ENCODE measurements at regions not wholly inside any gene's neighbourhood (a gene's known extent, or its start where the extent isn't known, plus 50 kb on each side); places are given as distances from the start of the nearest gene placed in this dataset.

DNA sequence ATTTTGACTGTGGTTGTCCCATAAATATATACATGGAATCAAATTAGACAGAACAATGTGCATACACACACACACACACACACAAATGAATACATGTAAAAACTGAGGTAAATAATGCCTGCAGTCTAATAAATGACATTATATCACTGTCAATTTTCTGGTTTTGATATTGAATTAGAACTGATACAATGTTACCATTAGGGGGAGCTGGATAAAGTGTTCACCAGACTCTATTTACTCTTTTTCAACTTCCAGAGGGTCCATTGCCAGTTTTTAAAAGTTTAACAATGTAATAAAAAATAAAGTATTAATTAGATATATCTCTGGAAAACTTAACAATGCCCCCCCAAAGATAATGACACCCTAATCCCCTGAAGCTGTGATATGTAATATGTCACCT lies 1666.8 kb upstream of the TMEFF2 start:
- no peak for TF ChIP-seq EGR1 (IDR thresholded peaks at IDR 0.05)
- no peak for TF ChIP-seq YY1 (IDR thresholded peaks at IDR 0.05; ENCODE audit: low read depth)
- no peak for TF ChIP-seq TCF12 (IDR thresholded peaks at IDR 0.05; ENCODE audit: low read depth)
- no peak for TF ChIP-seq TAF1 (IDR thresholded peaks at IDR 0.05; ENCODE audit: low read depth)
- TF ChIP-seq, protein P1, sequence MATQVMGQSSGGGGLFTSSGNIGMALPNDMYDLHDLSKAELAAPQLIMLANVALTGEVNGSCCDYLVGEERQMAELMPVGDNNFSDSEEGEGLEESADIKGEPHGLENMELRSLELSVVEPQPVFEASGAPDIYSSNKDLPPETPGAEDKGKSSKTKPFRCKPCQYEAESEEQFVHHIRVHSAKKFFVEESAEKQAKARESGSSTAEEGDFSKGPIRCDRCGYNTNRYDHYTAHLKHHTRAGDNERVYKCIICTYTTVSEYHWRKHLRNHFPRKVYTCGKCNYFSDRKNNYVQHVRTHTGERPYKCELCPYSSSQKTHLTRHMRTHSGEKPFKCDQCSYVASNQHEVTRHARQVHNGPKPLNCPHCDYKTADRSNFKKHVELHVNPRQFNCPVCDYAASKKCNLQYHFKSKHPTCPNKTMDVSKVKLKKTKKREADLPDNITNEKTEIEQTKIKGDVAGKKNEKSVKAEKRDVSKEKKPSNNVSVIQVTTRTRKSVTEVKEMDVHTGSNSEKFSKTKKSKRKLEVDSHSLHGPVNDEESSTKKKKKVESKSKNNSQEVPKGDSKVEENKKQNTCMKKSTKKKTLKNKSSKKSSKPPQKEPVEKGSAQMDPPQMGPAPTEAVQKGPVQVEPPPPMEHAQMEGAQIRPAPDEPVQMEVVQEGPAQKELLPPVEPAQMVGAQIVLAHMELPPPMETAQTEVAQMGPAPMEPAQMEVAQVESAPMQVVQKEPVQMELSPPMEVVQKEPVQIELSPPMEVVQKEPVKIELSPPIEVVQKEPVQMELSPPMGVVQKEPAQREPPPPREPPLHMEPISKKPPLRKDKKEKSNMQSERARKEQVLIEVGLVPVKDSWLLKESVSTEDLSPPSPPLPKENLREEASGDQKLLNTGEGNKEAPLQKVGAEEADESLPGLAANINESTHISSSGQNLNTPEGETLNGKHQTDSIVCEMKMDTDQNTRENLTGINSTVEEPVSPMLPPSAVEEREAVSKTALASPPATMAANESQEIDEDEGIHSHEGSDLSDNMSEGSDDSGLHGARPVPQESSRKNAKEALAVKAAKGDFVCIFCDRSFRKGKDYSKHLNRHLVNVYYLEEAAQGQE (IDR thresholded peaks at IDR 0.05; ENCODE audit: low read depth): no peak
- TF ChIP-seq NFIC (IDR thresholded peaks at IDR 0.05): no peak
- no peak for TF ChIP-seq USF1 (IDR thresholded peaks at IDR 0.05)

DNA sequence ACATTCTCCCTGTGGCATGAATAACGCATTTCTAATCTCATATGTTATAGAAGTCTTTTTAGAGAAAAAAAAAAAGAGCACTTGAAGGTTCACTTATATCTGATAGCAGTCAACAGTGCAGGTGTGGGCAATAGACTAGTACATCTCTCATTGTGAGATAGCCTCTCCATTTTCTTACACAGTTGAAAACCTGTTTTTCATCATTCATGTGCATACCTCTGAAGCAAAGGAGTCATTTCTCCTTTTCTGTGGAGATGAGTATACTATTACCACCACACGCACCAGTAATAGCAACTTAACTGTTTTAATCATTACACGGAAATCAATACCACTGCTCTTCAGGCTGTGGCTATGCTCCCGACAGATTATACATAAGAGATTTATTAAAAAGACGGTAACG lies 1653.3 kb upstream of the TMEFF2 start:
- TF ChIP-seq NFIC (IDR thresholded peaks at IDR 0.05): no peak
- TF ChIP-seq FOXM1 (IDR thresholded peaks at IDR 0.05; ENCODE audit: borderline replicate concordance, low read depth): no peak
- TF ChIP-seq MAX (IDR thresholded peaks at IDR 0.05): no peak
- TF ChIP-seq TEAD4 (IDR thresholded peaks at IDR 0.05): no peak
- TF ChIP-seq USF1 (IDR thresholded peaks at IDR 0.05): no peak
- TF ChIP-seq EP300 (IDR thresholded peaks at IDR 0.05; ENCODE audit: borderline replicate concordance): no peak
- TF ChIP-seq TCF12 (IDR thresholded peaks at IDR 0.05; ENCODE audit: low read depth): no peak
- no peak for TF ChIP-seq ZBTB7A (IDR thresholded peaks at IDR 0.05; ENCODE audit: low read depth)
- no peak for TF ChIP-seq YY1 (IDR thresholded peaks at IDR 0.05; ENCODE audit: low read depth)
- TF ChIP-seq RAD21 (IDR thresholded peaks at IDR 0.05; ENCODE audit: low read depth): no peak
- no peak for TF ChIP-seq CREB1 (IDR thresholded peaks at IDR 0.05; ENCODE audit: low read depth)
- no peak for TF ChIP-seq CEBPB (IDR thresholded peaks at IDR 0.05)
- no peak for TF ChIP-seq TAF1 (IDR thresholded peaks at IDR 0.05; ENCODE audit: low read depth)

- TF ChIP-seq CREB1 (IDR thresholded peaks at IDR 0.05; ENCODE audit: low read depth): no peak
- TF ChIP-seq YY1 (IDR thresholded peaks at IDR 0.05; ENCODE audit: low read depth): no peak
Measured at GRCh38 chr2:193847130-193847529, 1652.4 kb upstream of the TMEFF2 start.

DNA sequence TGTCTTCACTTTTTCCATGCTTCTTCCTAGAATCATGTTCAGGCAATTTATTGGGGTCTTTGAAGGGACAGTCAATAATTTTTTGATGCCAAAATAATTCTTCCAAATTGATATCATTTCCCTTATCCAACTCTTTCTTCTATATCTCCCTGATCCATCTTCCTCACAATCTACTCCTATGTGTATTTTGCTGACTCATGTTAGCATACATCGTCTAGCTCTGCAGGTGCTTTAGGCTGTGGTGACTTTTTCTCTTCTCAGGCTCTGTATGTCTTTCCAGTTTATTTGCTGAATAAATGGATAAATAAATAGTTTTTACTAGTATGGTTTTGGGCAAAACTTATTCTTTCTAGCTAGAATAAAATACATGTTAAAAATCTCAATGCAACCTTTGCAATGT lies 1650.9 kb upstream of the TMEFF2 start:
- TF ChIP-seq EGR1 (IDR thresholded peaks at IDR 0.05) (no peak), CREB1 (IDR thresholded peaks at IDR 0.05; ENCODE audit: low read depth) (no peak), TAF1 (IDR thresholded peaks at IDR 0.05; ENCODE audit: low read depth) (no peak)

- TF ChIP-seq RAD21 (IDR thresholded peaks at IDR 0.05; ENCODE audit: low read depth) (no peak), NFIC (IDR thresholded peaks at IDR 0.05) (no peak), TEAD4 (IDR thresholded peaks at IDR 0.05) (no peak), EP300 (IDR thresholded peaks at IDR 0.05; ENCODE audit: borderline replicate concordance) (no peak), CREB1 (IDR thresholded peaks at IDR 0.05; ENCODE audit: low read depth) (no peak), TCF12 (IDR thresholded peaks at IDR 0.05; ENCODE audit: low read depth) (no peak), ZBTB7A (IDR thresholded peaks at IDR 0.05; ENCODE audit: low read depth) (no peak), EGR1 (IDR thresholded peaks at IDR 0.05) (no peak), MAX (IDR thresholded peaks at IDR 0.05) (no peak)
- TF ChIP-seq, protein P1 (IDR thresholded peaks at IDR 0.05; ENCODE audit: low read depth): no peak
Measured at GRCh38 chr2:193843675-193844074, 1648.9 kb upstream of the TMEFF2 start.

DNA sequence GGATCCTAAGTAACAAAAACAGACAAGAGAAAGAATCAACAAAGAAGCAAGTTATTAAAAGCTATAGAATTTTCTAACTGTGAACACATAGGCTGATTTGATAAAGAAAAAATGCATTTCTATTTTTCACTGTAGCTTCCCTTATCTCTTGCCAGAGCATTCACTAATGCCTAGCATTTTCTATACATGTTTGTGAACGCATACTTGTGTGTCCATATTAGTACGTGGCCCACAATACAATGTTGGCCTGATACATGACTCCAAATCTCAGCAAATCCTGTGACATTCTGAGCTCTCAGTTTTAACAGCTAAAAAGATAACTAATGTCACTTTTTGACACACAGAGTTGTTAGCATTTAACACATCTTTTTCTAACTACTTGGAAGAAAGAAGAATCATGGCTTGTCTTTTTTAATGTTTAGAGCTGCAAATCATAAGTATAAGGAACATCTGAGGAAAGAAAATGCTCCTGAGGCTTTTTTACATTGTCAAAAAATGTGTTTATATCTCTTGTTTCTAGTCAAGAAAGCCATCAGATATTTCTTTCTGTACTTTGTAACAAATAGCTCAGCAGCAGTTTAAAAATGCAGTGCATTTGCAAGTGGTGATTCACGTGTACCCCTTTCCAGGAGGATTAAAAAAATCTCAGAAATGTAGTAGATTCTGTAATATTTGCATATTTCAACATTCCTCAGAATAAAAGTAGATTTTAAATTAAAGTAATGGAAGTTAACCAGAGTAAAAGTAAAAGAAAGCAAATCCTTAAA lies 1646.8 kb upstream of the TMEFF2 start:
- TF ChIP-seq ZBTB7A (IDR thresholded peaks at IDR 0.05; ENCODE audit: low read depth): no peak
- no peak for TF ChIP-seq TEAD4 (IDR thresholded peaks at IDR 0.05)
- TF ChIP-seq, protein P1 (IDR thresholded peaks at IDR 0.05; ENCODE audit: low read depth): no peak
- no peak for TF ChIP-seq TCF12 (IDR thresholded peaks at IDR 0.05; ENCODE audit: low read depth)
- TF ChIP-seq FOXM1 (IDR thresholded peaks at IDR 0.05; ENCODE audit: borderline replicate concordance, low read depth): no peak
- TF ChIP-seq YY1 (IDR thresholded peaks at IDR 0.05; ENCODE audit: low read depth): no peak
- no peak for TF ChIP-seq MAX (IDR thresholded peaks at IDR 0.05)
- TF ChIP-seq CREB1 (IDR thresholded peaks at IDR 0.05; ENCODE audit: low read depth): no peak
- no peak for TF ChIP-seq EGR1 (IDR thresholded peaks at IDR 0.05)
- no peak for TF ChIP-seq USF1 (IDR thresholded peaks at IDR 0.05)
- no peak for TF ChIP-seq RAD21 (IDR thresholded peaks at IDR 0.05; ENCODE audit: low read depth)
- no peak for TF ChIP-seq TAF1 (IDR thresholded peaks at IDR 0.05; ENCODE audit: low read depth)
- TF ChIP-seq EP300 (IDR thresholded peaks at IDR 0.05; ENCODE audit: borderline replicate concordance): no peak
- TF ChIP-seq NFIC (IDR thresholded peaks at IDR 0.05): no peak
- TF ChIP-seq CEBPB (IDR thresholded peaks at IDR 0.05): no peak
